ENCODE measurements at regions not wholly inside any gene's neighbourhood (a gene's known extent, or its start where the extent isn't known, plus 50 kb on each side); places are given as distances from the start of the nearest gene placed in this dataset.

DNA sequence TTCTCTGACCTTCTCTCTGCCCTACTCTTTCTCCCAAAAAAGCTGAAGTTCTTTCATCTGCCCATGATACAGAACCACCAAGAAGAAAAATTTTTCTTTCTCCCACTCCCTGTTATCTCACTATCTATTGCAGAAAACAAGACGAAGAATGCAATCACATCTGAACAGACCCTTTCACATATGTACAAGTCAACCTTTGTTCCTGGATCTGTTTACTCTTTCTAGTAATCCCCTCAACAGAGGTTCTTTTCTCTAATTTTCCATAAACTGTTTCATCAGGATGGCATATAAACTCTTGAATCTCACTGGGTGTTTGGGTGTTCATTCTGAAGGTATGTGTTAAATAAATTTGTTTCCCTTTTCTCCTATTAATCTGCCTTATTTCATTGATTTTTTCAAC is 1262.7 kb upstream of the NRXN1 start:
- Histone ChIP-seq H3K27ac (no peak overlapping the region), H3K9me3 (no peaks in the 10 kb centered on the region), H3K4me3 (no peak overlapping the region), H3K4me1 (no peaks in the 10 kb centered on the region), H3K4me2 (no peak overlapping the region)
- ChIA-PET CTCF (no interaction called here), POLR2A (no interaction called here)
- DNase-seq (ENCODE audit: low read depth in 1 of 2, low spot score in 1 of 2) (no peak), FAIRE-seq (no peak), ATAC-seq (no peak)
- TF ChIP-seq RNF2 (IDR thresholded peaks at IDR 0.05; ENCODE audit: borderline replicate concordance, low read depth) = no peak
- no peak for TF ChIP-seq TP53 (CRISPR knock-in tag; IDR thresholded peaks at IDR 0.05)
- TF ChIP-seq SMC3 (IDR thresholded peaks at IDR 0.05) = no peak
- TF ChIP-seq TFCP2L1 (CRISPR knock-in tag; IDR thresholded peaks at IDR 0.05) = no peak
- TF ChIP-seq ZSCAN20 (CRISPR knock-in tag; IDR thresholded peaks at IDR 0.05) = no peak
- TF ChIP-seq, protein P1, sequence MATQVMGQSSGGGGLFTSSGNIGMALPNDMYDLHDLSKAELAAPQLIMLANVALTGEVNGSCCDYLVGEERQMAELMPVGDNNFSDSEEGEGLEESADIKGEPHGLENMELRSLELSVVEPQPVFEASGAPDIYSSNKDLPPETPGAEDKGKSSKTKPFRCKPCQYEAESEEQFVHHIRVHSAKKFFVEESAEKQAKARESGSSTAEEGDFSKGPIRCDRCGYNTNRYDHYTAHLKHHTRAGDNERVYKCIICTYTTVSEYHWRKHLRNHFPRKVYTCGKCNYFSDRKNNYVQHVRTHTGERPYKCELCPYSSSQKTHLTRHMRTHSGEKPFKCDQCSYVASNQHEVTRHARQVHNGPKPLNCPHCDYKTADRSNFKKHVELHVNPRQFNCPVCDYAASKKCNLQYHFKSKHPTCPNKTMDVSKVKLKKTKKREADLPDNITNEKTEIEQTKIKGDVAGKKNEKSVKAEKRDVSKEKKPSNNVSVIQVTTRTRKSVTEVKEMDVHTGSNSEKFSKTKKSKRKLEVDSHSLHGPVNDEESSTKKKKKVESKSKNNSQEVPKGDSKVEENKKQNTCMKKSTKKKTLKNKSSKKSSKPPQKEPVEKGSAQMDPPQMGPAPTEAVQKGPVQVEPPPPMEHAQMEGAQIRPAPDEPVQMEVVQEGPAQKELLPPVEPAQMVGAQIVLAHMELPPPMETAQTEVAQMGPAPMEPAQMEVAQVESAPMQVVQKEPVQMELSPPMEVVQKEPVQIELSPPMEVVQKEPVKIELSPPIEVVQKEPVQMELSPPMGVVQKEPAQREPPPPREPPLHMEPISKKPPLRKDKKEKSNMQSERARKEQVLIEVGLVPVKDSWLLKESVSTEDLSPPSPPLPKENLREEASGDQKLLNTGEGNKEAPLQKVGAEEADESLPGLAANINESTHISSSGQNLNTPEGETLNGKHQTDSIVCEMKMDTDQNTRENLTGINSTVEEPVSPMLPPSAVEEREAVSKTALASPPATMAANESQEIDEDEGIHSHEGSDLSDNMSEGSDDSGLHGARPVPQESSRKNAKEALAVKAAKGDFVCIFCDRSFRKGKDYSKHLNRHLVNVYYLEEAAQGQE (IDR thresholded peaks at IDR 0.05) = no peak
- TF ChIP-seq POLR2A (IDR thresholded peaks at IDR 0.05; ENCODE audit: low read length) = no peak
- TF ChIP-seq NFE2L2 (conservative IDR thresholded peaks at IDR 0.05; ENCODE audit: low read length) = no peak
- TF ChIP-seq, protein P2, sequence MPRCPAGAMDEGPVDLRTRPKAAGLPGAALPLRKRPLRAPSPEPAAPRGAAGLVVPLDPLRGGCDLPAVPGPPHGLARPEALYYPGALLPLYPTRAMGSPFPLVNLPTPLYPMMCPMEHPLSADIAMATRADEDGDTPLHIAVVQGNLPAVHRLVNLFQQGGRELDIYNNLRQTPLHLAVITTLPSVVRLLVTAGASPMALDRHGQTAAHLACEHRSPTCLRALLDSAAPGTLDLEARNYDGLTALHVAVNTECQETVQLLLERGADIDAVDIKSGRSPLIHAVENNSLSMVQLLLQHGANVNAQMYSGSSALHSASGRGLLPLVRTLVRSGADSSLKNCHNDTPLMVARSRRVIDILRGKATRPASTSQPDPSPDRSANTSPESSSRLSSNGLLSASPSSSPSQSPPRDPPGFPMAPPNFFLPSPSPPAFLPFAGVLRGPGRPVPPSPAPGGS (IDR thresholded peaks at IDR 0.05) = no peak
- TF ChIP-seq HDAC2 (IDR thresholded peaks at IDR 0.05) = no peak
- TF ChIP-seq RFX5 (IDR thresholded peaks at IDR 0.05) = no peak
- no peak for TF ChIP-seq JUNB (IDR thresholded peaks at IDR 0.05)
- no peak for TF ChIP-seq KDM5A (IDR thresholded peaks at IDR 0.05)
- TF ChIP-seq EHF (CRISPR knock-in tag; IDR thresholded peaks at IDR 0.05) = no peak
- no peak for TF ChIP-seq SREBF2 (IDR thresholded peaks at IDR 0.05)
- no peak for TF ChIP-seq E2F6 (IDR thresholded peaks at IDR 0.05; ENCODE audit: borderline replicate concordance, low read depth)
- 44% methylated on average over 1 of the region's 1 CpG for WGBS (ENCODE audit: missing lambda C conversion rate)

GRCh38 chr2:52292801-52293200 is 1260.9 kb upstream of the NRXN1 start:
- POLR2A ChIA-PET = no interaction called here
- Histone ChIP-seq H3K9me3 (no peaks in the 10 kb centered on the region), H3K4me1 (no peaks in the 10 kb centered on the region), H3K4me3 (no peak overlapping the region), H3K4me2 (no peak overlapping the region), H3K27ac (no peak overlapping the region)
- ATAC-seq (no peak), FAIRE-seq (no peak), DNase-seq (ENCODE audit: low read depth in 1 of 2, low spot score in 1 of 2) (no peak)
- no peak for TF ChIP-seq BHLHE40 (IDR thresholded peaks at IDR 0.05; ENCODE audit: low read depth, low read length)
- no peak for TF ChIP-seq EHMT2 (IDR thresholded peaks at IDR 0.05; ENCODE audit: low read depth)
- TF ChIP-seq, protein P3, sequence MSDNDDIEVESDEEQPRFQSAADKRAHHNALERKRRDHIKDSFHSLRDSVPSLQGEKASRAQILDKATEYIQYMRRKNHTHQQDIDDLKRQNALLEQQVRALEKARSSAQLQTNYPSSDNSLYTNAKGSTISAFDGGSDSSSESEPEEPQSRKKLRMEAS (IDR thresholded peaks at IDR 0.05) = no peak
- no peak for TF ChIP-seq NR3C1 (IDR thresholded peaks at IDR 0.05)
- TF ChIP-seq, protein P2 (IDR thresholded peaks at IDR 0.05) = no peak
- no peak for TF ChIP-seq RNF2 (IDR thresholded peaks at IDR 0.05; ENCODE audit: borderline replicate concordance, low read depth)
- no peak for TF ChIP-seq RAD21 (conservative IDR thresholded peaks at IDR 0.05 in 1 of 2, IDR thresholded peaks at IDR 0.05 in 1 of 2)
- no peak for TF ChIP-seq HOXB13 (CRISPR knock-in tag; IDR thresholded peaks at IDR 0.05; ENCODE audit: low read depth)
- CTCF ChIA-PET = no interaction called here
- 12% methylated on average over 1 of the region's 1 CpG for WGBS (ENCODE audit: missing lambda C conversion rate)

Measured in A549 (cell line).